ENCODE measurements at regions not wholly inside any gene's neighbourhood (a gene's known extent, or its start where the extent isn't known, plus 50 kb on each side); places are given as distances from the start of the nearest gene placed in this dataset.
"Not testable (repeated sequence)": the region's sequence is repeated elsewhere in the genome, so short reads cannot be mapped to it uniquely, and the experiment has no call there.

GRCh38 chr11:87456499-87456898 is 418.8 kb downstream of the TMEM135 start:
- DNase-seq (ENCODE audit: low spot score): no peak
- no peak for TF ChIP-seq CTCF (conservative IDR thresholded peaks at IDR 0.05; ENCODE audit: low read depth)
- CTCF ChIA-PET: no interaction called here
- no peak overlapping the region for H3K27ac ChIP-seq
- POLR2A ChIA-PET (ENCODE audit: low non-redundant PET): no interaction called here

GRCh38 chr11:87455180-87455579 is 417.4 kb downstream of the TMEM135 start:
- ChIA-PET CTCF (no interaction called here), POLR2A (ENCODE audit: low non-redundant PET) (no interaction called here)
- no peak overlapping the region for H3K27ac ChIP-seq
- no peak for DNase-seq (ENCODE audit: low spot score)
- TF ChIP-seq CTCF (conservative IDR thresholded peaks at IDR 0.05; ENCODE audit: low read depth): no peak

- ChIA-PET POLR2A (ENCODE audit: low non-redundant PET) (no interaction called here), CTCF (no interaction called here)
- no peak overlapping the region for H3K27ac ChIP-seq
- DNase-seq (ENCODE audit: low spot score): no peak
- no peak for TF ChIP-seq CTCF (conservative IDR thresholded peaks at IDR 0.05; ENCODE audit: low read depth)
These were observed 416.5 kb downstream of the TMEM135 start for GRCh38 chr11:87454241-87454640.

GRCh38 chr11:87453531-87454089 is 415.9 kb downstream of the TMEM135 start:
- ChIA-PET POLR2A (ENCODE audit: low non-redundant PET) (no interaction called here), CTCF (no interaction called here)
- no peak overlapping the region for H3K27ac ChIP-seq
- TF ChIP-seq CTCF (conservative IDR thresholded peaks at IDR 0.05; ENCODE audit: low read depth): no peak
- DNase-seq (ENCODE audit: low spot score): no peak

GRCh38 chr11:87452025-87452424 is 414.3 kb downstream of the TMEM135 start:
- H3K27ac ChIP-seq; DNase-seq (ENCODE audit: low spot score); POLR2A ChIA-PET (ENCODE audit: low non-redundant PET): not testable (repeated sequence)
- CTCF ChIA-PET: interaction anchor here (0.6 kb wide), 1 partner anchor 1561 kb away, joined by 3 read pairs; no protein-coding TSS in a partner anchor

- CTCF ChIA-PET: no interaction called here
- DNase-seq (ENCODE audit: low spot score): no peak
- H3K27ac ChIP-seq: no peak overlapping the region
- POLR2A ChIA-PET (ENCODE audit: low non-redundant PET): no interaction called here
- no peak for TF ChIP-seq CTCF (conservative IDR thresholded peaks at IDR 0.05; ENCODE audit: low read depth)
These were observed 413.7 kb downstream of the TMEM135 start for GRCh38 chr11:87451395-87451794.

- DNase-seq (ENCODE audit: low spot score): no peak
- CTCF ChIA-PET: no interaction called here
These were observed 409.9 kb downstream of the TMEM135 start for GRCh38 chr11:87447606-87448005.

More at GRCh38 chr11:87447606-87448005, 409.9 kb downstream of the TMEM135 start:
- TF ChIP-seq CTCF (conservative IDR thresholded peaks at IDR 0.05; ENCODE audit: low read depth): no peak
- H3K27ac ChIP-seq: no peak overlapping the region
- POLR2A ChIA-PET (ENCODE audit: low non-redundant PET): no interaction called here

Measured in RWPE1 (cell line).